HUES6 (cell line): ENCODE measurements at regions not wholly inside any gene's neighbourhood (a gene's known extent, or its start where the extent isn't known, plus 50 kb on each side); places are given as distances from the start of the nearest gene placed in this dataset.

Experiments
- H3K27ac ChIP-seq: 2 replicates; pipeline ENCODE4 v1.7.0; 2013; ENCODE audit warnings: low read depth, mild to moderate bottlenecking, low read length, inconsistent platforms
- H3K27me3 ChIP-seq: 2 replicates; pipeline ENCODE4 v1.6.1; 2013; ENCODE audit warnings: low read length; ENCODE audit not compliant: control insufficient read depth, insufficient read depth
- H3K36me3 ChIP-seq: 2 replicates; pipeline ENCODE4 v1.6.1; 2013; ENCODE audit warnings: low read length; ENCODE audit not compliant: control insufficient read depth, insufficient read depth
- H3K4me1 ChIP-seq: 2 replicates; pipeline ENCODE4 v1.6.1; 2013; ENCODE audit warnings: low read length; ENCODE audit not compliant: control insufficient read depth, insufficient read depth
- H3K4me3 ChIP-seq: 2 replicates; pipeline ENCODE4 v1.5.1; 2013; ENCODE audit warnings: low read depth, low read length
- H3K9ac ChIP-seq: one replicate; pipeline ENCODE4 v1.6.1; 2013; ENCODE audit warnings: mild to moderate bottlenecking, low read length
- H3K9me3 ChIP-seq: 2 replicates; pipeline ENCODE4 v1.6.1; 2013; ENCODE audit warnings: low read depth, low read length; ENCODE audit not compliant: control insufficient read depth, insufficient read depth

DNA sequence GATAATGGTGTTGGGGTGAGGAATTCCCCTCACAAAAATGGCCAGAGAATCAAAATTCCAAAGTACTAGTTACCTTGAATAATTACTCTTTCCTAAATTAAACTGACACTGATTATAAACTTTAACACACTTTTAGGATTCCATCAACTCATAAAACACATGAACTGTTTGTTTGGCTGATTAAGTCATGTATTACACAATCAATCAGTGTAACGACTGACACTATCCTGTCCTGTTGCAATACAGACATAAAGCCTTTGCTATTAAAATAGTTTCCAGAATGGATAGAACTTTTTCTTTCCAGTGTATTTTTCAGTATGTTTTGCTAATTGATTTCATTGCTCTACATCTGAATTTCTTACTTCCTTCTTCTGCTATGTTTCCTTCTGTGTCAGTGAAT, 1709.4 kb upstream of the RAG2 start:
- Histone ChIP-seq H3K4me3 (no peak overlapping the region), H3K9ac (no peak overlapping the region), H3K27me3 (no peaks in the 10 kb centered on the region), H3K4me1 (no peaks in the 10 kb centered on the region), H3K36me3 (no peaks in the 10 kb centered on the region), H3K27ac (no peak overlapping the region), H3K9me3 (no peaks in the 10 kb centered on the region)

GRCh38 chr11:38305682-38306081, 1707.6 kb upstream of the RAG2 start:
- Histone ChIP-seq H3K27me3 (no peaks in the 10 kb centered on the region), H3K4me1 (no peaks in the 10 kb centered on the region), H3K27ac (no peak overlapping the region), H3K9ac (no peak overlapping the region), H3K4me3 (no peak overlapping the region), H3K36me3 (no peaks in the 10 kb centered on the region), H3K9me3 (no peaks in the 10 kb centered on the region)

DNA sequence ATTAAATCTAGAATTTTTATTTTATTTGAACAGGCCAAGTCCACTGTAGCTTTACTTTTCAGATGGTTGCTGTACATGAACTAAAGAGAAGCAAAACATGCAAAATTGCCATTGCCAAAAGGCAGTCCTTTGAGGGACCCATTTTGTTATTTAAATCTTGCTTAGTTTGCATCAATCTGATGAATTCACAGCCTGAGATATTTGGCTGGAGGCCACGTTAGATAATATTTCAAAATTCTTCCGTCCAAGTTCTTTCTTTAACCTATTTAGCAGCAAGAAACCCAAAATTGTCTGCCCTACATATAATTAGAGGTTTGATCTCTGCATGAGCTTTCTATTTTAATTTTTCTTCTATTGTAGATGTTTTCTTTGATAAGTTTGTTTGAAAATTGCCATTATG, 1706.9 kb upstream of the RAG2 start:
- H3K4me3 ChIP-seq, result no peak overlapping the region
- H3K36me3 ChIP-seq, result no peaks in the 10 kb centered on the region
- no peaks in the 10 kb centered on the region for H3K4me1 ChIP-seq
- no peak overlapping the region for H3K9ac ChIP-seq
- no peak overlapping the region for H3K27ac ChIP-seq
- no peaks in the 10 kb centered on the region for H3K27me3 ChIP-seq
- H3K9me3 ChIP-seq, result no peaks in the 10 kb centered on the region

GRCh38 chr11:38302564-38302963, 1704.5 kb upstream of the RAG2 start:
- Histone ChIP-seq H3K27me3 (no peaks in the 10 kb centered on the region), H3K27ac (no peak overlapping the region), H3K4me1 (no peaks in the 10 kb centered on the region; the same call in 1 of the 2 replicates), H3K9ac (no peak overlapping the region), H3K4me3 (no peak overlapping the region), H3K9me3 (no peaks in the 10 kb centered on the region), H3K36me3 (no peaks in the 10 kb centered on the region)

DNA sequence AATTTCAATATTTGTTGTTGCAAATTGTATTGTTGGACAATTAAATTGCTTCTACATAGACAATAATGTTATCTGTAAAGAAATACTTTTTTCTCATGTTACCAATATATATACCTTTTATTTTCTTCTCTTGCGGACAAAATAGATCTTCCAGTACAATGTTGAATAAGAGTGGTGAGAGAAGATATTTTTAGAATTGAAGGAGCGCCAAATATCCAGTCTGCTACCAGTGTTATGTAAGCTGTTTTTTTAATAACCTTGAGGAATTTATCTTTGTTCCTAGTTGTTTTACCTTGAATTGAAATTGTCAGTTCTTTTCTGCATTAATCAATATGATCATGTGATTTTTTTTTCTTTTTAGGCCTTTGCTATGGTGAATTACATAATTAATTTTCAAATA, 1702.5 kb upstream of the RAG2 start:
- H3K4me3 ChIP-seq, result no peak overlapping the region
- H3K36me3 ChIP-seq, result no peaks in the 10 kb centered on the region
- peaks cover 3% of the 10 kb centered on the region; the same call in 1 of the 2 replicates for H3K9me3 ChIP-seq
- no peaks in the 10 kb centered on the region; the same call in 1 of the 2 replicates for H3K4me1 ChIP-seq
- no peak overlapping the region for H3K9ac ChIP-seq
- no peak overlapping the region for H3K27ac ChIP-seq
- H3K27me3 ChIP-seq, result no peaks in the 10 kb centered on the region

GRCh38 chr11:38296211-38296776, 1698.3 kb upstream of the RAG2 start:
- no peak overlapping the region for H3K9ac ChIP-seq
- no peaks in the 10 kb centered on the region for H3K27me3 ChIP-seq
- H3K4me1 ChIP-seq, result no peaks in the 10 kb centered on the region; the same call in 1 of the 2 replicates
- H3K36me3 ChIP-seq, result no peaks in the 10 kb centered on the region
- no peak overlapping the region for H3K4me3 ChIP-seq
- H3K9me3 ChIP-seq, result peaks cover 4% of the 10 kb centered on the region; the same call in 1 of the 2 replicates
- no peak overlapping the region for H3K27ac ChIP-seq

DNA sequence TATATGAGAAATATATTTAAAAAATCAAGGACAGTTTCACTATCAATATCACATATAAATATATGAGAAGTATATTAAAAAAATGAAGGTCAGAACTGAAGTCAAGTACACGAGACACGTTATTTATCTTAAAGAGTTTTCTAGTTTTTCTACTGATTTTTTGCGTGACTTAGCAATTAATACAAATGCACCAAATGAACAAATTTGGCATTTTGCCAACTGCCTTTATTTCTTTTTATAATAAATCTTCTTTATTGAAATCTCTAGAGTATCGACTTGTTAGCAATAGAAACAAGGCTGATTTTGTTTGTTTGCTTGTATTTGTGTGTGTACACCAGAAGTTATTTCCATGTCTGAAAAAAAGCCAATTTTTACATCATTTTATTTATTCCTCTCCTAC, 1684.7 kb upstream of the RAG2 start:
- Histone ChIP-seq H3K9ac (no peak overlapping the region), H3K27me3 (no peaks in the 10 kb centered on the region), H3K27ac (no peak overlapping the region), H3K9me3 (no peaks in the 10 kb centered on the region), H3K4me1 (no peaks in the 10 kb centered on the region), H3K4me3 (no peak overlapping the region), H3K36me3 (no peaks in the 10 kb centered on the region)

DNA sequence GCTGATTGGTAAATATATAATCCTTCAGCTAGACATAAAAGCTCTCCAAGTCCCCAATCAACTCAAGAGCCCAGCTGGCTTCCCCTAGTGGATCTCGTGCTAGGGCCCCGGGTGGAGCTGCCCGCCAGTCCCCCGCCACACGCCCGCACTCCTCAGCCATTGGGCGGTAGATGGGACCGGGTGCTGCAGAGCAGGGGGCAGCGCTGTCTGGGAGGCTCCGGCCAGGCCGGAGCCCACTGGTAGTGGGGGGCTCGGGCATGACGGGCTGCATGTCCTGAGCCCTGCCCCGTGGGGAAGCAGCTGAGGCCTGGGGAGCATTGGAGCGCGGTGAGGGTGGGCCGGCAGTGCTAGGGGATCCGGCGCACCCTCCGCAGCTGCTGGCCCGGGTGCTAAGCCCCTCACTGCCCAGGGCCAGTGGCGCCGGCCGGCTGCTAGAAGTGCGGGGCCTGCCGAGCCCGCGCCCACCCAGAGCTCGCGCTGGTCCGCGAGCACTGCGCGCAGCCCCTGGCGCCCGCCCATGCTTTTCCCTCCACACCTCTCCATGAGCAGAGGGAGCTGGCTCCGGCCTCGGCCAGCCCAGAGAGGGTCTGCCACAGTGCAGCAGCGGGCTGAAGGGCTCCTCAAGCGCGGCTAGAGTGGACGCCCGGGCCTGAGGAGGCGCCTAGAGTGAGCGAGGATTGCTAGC, 1680.6 kb upstream of the RAG2 start:
- no peak overlapping the region for H3K4me3 ChIP-seq
- no peaks in the 10 kb centered on the region for H3K36me3 ChIP-seq
- H3K27me3 ChIP-seq, result no peaks in the 10 kb centered on the region
- H3K27ac ChIP-seq, result no peak overlapping the region
- no peaks in the 10 kb centered on the region for H3K9me3 ChIP-seq
- no peaks in the 10 kb centered on the region for H3K4me1 ChIP-seq
- H3K9ac ChIP-seq, result no peak overlapping the region

GRCh38 chr11:38274031-38274430, 1676.0 kb upstream of the RAG2 start:
- Histone ChIP-seq H3K27me3 (no peaks in the 10 kb centered on the region), H3K4me3 (no peak overlapping the region), H3K4me1 (no peaks in the 10 kb centered on the region), H3K36me3 (no peaks in the 10 kb centered on the region), H3K9me3 (peaks cover 11% of the 10 kb centered on the region; the same call in 1 of the 2 replicates), H3K9ac (no peak overlapping the region), H3K27ac (no peak overlapping the region)

DNA sequence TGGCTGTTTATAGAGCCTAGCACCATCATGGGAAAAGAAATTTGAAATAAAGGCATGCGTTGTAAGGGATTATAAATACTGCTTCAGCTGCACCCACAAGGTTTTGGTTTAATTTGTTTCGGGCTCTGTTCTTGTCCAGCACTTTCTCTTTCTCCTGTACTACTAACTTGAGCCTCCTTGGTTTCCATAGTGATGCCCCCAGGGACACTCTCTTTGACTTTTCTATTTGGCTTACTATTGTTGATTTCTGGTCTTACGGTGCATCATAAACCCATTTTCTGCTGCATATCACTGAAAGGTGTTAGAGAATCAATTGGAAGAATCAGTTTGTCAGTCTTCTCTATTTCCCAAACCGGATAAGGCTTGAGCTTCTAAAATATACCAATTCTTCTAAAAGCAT, 1674.3 kb upstream of the RAG2 start:
- no peaks in the 10 kb centered on the region for H3K27me3 ChIP-seq
- H3K27ac ChIP-seq, result no peak overlapping the region
- H3K4me3 ChIP-seq, result no peak overlapping the region
- no peaks in the 10 kb centered on the region for H3K36me3 ChIP-seq
- peaks cover 11% of the 10 kb centered on the region; the same call in 1 of the 2 replicates for H3K9me3 ChIP-seq
- H3K4me1 ChIP-seq, result no peaks in the 10 kb centered on the region
- no peak overlapping the region for H3K9ac ChIP-seq

DNA sequence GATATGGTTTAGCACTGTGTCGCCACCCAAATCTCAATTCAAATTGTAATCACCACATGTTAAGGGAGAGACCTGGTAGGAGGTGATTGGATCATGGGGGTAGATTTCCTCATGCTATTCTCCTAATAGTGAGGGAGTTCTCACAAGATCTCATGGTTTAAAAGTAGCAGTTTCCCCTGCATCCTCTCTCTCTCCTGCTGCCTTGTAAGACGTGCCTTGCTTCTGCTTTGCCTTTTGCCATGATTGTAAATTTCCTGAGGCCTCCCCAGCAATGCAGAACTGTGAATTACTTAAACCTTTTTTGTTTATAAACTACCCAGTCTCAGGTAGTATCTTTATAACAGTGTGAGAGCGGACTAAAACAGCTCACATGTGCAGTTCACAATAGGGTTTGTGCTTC, 1668.7 kb upstream of the RAG2 start:
- Histone ChIP-seq H3K4me1 (no peaks in the 10 kb centered on the region), H3K27ac (no peak overlapping the region), H3K9ac (no peak overlapping the region), H3K4me3 (no peak overlapping the region), H3K9me3 (peaks cover 15% of the 10 kb centered on the region), H3K27me3 (no peaks in the 10 kb centered on the region), H3K36me3 (no peaks in the 10 kb centered on the region)
